Hematopoietic multipotent progenitor cell treated with erythropoietin and hydrocortisone succinate and interleukin-3 and kit ligand, for 8 days (in vitro differentiated cells): ENCODE measurements at regions not wholly inside any gene's neighbourhood (a gene's known extent, or its start where the extent isn't known, plus 50 kb on each side); places are given as distances from the start of the nearest gene placed in this dataset.
"Not testable (repeated sequence)": the region's sequence is repeated elsewhere in the genome, so short reads cannot be mapped to it uniquely, and the experiment has no call there.

ENCODE experiments used
- DNase-seq: peaks from one replicate; pipeline ENCODE4 v3.0.0-alpha.2; 2015

DNA sequence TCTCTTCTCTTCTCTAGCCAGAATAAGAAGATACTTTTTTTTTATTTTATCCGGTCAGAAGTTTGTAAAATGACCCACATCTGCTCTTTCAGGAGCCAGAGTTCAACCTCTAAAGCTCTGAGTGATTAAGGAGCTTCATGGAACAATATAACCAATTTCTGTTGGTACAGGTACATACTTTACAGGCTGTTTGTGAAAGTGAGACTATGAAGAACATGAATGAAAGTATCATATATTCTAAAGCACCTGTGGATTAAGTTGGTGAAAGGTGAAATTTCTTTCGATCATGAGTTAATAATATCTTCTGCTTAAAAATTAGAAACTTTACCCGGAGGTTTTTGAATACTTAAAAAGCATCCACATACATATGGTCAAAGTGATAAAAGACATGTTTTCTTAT is 65.2 kb downstream of the DMRT2 start:
- DNase-seq, result no peak

DNA sequence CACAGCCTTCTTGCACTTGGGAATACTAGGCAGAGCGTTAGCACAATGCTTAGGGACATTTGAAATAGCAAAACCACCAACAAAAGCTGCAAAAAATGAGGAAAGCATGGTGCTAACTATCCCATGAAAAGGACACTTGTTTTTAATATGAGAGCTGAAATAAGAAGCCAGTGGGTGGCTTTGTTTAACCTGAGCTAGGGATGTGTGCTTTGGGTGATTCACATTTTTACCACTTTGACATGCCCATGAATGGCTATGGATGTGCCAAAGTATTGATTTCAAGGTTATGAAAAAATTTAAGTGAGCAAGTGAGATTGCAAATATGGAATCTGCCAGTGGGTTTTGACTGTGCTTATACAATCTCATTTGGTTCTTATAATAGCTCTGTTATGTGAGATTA is 67.3 kb downstream of the DMRT2 start:
- no peak for DNase-seq

DNA sequence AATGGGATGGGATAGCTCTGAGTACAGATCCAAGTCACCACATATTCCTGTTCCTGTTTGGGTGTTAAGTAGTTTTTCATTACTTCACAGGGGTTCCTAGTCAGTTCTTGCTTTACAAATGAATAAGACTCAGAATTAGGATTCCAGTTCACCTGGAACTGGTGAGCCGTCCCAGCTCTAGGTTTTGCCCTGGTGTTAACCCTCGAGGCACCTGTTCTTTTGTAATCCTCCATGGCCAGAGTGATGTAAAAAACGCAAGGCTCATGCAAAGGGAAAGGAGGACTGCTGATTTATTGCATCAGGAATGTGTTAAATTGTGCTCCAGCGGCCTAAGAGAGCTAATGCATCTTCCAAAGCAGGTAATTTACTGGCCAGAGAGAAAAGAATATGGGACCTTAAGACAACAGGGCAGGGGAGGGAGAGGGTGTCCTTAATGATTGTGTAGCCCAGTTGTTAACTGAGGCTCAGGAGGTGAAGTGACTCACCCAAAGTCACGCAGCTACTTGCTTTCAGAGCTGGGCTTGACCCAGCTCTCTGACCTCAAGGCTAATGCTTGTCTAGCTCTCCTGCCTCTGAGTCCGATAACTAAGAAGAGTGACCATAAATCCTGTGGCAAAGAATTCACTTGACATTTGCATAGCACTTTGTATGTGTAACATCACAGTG is 70.5 kb downstream of the DMRT2 start:
- no peak for DNase-seq

DNA sequence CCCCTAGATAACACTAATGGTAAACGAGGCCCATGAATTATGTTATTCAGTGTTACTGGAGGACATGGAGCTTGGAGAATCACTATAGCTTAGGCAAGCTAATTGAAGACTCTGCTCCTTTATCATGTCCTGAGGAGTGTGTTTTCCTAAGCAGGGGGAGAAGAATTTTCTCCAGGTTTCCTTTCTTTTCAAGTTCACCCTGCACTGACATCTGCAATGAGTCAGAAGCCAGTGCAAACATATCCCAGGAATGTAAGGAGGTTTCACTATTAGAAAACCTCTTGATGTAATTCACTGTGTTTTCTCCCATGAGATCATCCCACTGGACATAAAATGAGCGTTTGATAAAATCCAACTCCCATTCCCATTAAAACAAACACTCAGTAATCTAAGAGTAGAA is 75.6 kb downstream of the DMRT2 start:
- no peak for DNase-seq

DNA sequence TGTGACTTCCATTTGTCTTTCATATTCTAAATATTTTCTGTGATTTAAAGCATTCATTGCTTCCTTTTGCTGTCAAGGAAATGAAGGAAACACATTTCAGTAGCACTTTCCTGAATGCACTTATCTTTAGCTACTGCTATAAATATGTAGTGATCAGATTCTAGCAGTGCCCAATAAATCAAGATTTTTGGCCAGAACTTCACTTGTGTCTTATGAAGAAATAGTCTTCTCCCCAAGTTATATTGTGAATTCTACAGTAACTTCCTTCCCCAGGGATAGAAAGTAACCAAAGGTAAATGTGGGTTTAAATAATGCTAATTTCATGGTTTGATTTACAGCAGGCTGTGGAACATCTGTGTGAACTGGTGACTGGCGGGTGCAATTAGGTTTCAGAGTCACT is 77.9 kb downstream of the DMRT2 start:
- DNase-seq, result no peak

DNA sequence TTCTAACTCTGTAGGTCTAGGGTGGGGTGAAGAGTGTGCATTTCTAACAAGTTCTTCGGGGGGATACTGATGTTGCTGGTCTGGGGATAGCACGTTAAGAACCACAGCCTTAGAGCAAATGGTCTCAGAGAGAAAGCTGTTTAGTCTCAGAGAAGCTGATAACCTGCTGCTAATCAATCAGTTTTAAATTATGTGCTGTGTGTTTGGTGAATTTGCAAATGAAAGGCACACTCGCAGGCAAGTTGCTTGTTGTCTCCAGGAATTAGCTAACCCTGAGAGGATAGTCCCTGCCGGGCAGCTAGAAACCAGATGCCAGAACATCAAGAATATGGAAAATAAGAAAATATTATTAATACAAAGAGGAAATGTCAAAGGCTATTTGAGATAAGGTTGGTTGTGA is 79.2 kb downstream of the DMRT2 start:
- DNase-seq, result no peak

DNA sequence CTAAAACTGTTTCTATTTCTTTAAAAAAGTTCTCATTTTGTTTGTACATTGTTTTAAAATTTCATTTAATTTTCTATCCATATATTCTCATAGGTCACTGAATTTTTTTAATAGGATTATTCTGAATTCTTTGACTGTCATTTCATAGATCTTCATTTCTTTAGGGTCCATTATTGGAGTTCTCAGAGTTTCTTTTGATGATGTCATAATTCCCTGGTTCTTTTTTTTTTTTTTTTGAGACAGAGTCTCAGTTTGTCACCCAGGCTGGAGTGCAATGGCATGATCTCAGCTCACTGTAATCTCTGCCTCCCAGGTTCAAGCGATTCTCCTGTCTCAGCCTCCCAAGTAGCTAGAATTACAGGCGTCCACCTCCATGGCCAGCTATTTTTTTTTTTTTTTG is 89.9 kb downstream of the DMRT2 start:
- DNase-seq, result no peak

DNA sequence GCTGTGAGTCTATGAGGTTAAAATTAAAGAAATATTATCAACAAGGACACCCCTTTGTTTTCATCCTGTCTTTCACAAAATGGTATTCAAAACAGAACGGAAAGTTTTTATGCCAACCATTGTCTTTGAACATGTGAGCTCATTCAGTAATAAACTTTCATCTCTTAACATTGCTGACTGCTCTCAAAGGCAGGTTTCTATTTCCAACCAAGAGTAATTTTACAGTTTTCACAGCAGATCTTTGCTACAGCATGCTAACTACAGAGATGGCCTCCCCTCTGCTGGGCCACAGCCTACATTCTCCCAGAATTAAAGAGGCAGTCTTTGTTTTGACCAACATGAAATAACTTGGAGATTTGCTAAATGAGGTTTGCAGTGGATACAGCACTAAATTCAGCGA is 101.5 kb downstream of the DMRT2 start:
- DNase-seq, result no peak

DNA sequence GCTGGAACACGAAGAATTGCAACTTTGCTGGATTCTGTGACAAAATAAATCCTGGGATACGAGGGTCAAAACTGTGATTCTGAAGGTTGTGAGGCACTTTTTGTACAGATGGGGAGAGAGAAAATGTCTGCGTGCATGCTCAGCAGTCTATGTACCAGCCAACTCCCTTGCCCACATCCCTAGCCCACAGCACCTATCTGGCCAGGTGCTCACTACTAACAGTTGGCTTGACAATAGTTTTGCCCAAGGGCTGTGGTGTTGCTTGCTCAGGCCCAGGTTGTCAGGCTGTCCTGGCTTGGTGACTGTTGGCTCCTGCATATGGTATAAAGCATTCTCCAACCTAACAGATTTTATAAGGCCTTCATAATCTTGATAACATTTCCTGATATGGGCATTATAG is 102.0 kb downstream of the DMRT2 start:
- DNase-seq, result no peak

DNA sequence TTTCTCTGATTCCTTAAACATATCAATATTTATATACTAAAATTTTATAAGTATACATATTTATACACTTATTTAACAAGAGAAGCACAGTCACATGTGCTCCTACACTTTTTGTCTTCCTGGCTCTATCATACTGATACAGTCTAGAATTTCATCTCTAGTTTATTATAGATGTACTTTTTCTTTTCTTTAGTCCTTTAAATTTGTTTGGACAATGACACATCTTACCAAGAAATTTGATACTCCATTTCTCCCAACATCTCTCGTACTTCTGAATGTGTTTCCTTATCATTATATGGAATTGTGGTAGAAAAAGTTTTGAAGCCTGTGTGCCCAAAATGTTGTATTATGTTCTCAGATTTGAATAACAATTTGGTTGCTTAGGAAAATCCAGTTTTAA is 104.6 kb downstream of the DMRT2 start:
- DNase-seq, result no peak

DNA sequence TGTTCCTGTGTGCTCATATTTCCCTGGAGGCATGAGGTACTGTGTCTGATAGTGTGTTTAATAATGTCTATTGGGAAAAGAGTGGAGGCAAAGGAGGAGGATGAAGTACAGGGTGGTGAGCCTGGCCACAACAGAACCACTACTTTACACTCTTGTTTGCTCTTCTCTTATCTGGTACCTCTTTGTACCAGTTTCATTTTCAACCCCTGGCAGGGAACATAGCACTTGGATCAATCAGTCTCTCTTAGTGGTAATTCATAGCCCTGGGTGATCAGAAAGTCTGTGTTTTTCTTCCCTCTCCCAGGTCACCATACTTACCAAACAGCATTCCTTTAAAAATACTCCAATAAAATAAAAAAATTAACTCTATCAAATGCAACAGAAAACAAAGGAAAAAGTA is 105.4 kb downstream of the DMRT2 start:
- DNase-seq, result no peak

DNA sequence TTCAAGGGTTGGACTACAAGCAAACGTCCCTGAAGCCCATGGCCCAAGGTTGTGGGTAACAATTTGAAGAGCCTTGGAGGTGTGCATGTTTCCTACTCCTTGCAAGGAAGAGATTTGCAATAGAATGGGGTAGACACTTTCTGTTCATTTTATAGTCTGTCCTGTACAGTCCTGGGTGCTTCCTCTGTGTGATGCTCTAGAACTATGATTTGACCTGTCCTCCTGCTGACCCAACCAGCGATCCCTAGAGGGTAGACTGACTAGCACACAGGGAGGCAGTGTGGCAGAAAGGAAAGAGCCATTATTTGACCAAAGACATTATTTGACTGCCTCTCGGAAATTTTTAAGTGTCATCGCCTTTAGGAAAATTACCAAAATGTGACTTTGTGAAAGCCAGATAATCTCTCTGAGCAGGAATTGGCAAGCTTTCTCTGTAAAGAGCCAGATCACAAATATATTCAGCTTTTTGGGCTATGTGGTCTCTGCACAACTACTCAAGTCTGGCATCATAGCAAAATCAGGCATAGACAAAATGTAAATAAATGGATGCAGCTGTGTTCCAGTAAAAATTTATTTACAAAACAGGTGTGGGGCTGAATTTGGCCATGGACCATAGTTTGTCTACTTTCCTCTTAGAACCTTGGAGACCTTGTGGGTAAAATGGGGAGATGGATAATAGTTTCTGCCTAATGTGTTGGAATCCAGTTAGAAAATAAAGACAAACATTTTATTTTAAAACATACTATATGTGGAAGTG is 106.8 kb downstream of the DMRT2 start:
- no peak for DNase-seq

DNA sequence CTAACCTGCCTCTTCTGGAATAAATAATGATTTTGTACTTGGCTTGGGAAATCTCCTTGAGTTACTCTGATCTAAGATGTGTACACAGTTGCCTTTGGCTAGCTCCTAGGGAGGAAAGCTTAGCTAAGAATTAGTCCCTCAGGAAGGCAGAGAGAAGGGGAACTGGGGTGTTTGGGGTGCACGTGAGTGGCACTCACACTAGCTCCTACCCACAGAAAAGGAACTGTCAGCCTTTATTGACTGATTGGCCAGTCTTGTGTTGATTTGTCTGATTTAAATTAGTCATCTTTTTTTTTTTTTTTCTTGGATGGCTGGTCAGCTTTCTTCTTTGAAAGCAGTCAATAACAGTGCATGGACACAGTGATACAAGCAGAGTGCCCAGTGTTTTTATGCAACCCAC is 107.7 kb downstream of the DMRT2 start:
- DNase-seq, result no peak

DNA sequence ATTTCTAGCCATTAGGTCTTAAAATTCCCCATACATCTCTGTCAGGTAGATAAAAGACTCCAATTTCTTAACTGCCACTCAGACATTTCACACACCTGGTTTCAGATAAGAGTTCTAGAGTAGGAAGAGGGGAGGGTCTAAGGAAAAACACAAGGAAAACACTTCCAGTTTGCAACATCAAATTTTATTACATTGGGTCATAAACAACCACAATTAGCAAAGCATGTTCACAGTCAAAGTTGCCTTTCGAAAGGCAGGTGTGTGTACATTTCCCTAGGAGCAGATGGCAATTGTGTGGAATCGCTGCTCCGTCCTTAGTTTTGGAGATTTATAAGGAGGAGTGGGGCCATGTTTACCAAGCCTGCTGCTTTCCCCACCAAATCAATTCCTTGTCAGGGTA is 120.8 kb downstream of the DMRT2 start:
- DNase-seq, result no peak

DNA sequence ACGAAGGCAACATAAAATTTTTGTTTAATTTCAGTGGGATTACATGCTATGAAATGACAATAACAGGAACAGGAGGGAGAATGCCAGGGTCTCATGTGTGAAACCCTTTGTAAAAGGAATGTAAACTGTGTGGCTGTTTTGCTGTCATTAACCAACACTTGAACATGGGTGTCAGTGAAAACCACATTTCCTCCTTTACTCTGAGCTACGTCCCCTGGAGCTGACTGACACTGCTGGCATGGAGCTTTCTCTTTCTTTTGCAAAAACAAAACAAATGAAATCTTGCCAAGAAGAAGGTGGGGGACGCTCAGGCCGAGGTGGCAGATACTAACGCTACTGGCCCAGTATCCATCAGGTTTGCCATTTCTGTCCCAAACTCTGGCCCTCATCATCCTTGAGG is 121.4 kb downstream of the DMRT2 start:
- no peak for DNase-seq

DNA sequence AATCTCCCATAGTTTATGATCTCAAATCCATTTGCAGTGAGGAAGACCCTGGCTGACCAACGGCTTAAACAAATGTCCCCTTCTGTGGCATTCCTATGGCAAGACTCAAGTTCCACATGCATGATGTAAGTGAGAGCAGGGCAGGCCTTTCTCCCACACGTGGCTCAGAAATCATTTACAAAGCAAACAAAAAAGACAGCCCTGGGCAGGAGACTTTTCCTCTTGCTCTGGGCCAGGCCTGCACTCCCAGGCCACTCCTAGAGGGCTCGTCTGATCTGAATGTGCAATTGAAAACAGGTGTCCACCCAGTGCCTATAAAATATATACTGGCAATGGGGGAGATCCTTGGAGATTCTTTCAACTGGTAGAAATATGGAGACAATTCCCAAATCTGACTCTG is 123.1 kb downstream of the DMRT2 start:
- DNase-seq, result no peak

DNA sequence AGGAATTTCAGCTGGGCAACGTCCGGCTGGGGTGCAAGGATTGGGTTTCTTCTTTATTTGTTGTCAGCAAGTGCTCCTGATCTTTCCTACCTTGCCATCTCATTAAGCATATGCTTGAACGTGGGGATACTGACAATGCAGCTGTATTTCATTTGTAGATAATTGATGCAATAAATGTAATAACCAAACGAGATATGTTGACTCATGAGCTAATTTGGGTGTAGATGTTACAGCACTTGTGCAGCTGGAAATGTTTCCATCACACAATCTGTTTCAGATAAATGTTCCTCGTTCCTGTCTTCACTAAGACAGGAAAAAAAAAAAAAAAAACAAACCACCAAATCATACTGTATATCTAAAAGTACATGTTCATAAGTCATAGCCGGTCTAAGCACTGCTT is 123.8 kb downstream of the DMRT2 start:
- DNase-seq, result no peak

DNA sequence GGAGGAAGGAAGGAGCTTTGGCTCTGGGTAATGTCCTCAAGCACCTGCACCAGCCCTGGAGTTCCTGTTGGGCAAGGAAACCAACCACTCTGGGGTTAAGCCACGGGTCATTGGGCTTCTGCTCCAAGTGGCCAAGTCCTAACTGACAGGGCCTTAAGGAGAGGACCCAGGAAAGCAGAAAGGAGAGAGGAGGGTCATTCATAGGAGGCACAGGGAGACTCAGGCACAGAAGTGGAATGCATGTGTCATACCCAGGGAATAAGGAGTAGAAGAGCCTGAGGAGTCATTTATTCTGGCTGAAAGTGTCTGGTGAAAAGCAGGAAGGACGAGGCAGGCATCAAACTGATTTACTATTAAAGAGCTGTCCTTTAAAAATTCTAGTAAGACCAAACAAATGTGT is 129.2 kb downstream of the DMRT2 start:
- DNase-seq, result no peak

DNA sequence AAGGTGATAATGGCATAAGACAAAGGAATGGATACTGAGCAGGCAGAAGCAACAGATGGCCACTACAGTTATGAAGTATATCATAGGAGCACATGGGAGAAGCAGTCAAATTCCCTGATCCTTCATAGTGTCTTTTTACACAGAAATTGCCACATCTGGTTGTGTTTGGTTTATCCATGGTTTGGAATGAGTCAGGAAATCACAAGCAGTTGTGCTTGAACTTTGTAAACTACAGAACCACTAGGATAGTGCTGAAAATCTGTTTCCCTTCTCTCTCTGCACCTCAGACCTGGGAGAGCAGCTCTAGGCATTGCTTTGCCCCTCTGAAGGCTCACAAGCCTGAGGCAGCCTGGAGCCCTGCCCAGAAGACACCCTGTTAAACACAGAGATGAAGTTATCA is 134.0 kb downstream of the DMRT2 start:
- DNase-seq, result no peak

DNA sequence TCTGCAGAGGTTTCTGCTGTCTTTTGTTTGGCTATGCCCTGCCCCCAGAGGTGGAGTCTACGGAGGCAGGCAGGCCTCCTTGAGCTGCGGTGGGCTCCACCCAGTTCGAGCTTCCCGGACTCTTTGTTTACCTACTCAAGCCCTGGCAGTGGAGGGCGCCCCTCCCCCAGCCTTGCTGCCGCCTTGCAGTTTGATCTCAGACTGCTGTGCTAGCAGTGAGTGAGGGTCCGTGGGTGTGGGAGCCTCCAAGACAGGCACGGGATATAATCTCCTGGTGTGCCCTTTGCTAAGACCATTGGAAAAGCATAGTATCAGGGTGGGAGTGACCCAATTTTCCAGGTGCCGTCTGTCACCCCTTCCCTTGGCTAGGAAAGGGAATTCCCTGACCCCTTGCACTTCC is 137.0 kb downstream of the DMRT2 start:
- not testable (repeated sequence) for DNase-seq

DNA sequence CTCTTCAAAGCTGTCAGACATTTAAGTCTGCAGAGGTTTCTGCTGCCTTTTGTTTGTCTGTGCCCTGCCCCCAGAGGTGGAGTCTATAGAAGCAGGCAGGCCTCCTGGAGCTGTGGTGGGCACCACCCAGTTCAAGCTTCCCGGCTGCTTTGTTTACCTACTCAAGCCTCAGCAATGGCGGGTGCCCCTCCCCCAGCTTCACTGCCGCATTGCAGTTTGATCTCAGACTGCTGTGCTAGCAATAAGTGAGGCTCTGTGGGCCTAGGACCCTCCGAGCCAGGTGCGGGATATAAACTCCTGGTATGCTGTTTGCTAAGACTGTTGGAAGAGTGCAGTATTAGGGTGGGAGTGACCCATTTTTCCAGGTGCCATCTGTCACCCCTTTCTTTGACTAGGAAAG is 145.5 kb downstream of the DMRT2 start:
- not testable (repeated sequence) for DNase-seq

DNA sequence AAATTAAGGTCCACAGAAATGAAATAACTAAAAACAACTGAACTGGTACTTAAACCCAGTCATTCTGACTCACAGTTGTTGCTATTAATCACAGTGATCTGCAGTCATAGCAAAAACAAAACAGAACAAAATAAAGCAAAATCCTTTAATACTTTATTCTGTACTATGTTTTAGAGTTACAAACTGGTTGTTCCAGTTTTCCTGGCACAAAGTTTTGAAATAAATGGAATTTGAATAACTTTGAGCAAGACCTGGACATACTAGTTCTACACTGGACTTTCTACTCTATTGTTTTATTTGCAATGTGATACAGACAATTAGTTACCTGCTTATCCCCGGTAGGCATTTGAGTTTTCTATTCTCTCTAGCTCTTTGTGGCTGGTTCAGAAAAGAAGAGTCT is 147.9 kb downstream of the DMRT2 start:
- no peak for DNase-seq

DNA sequence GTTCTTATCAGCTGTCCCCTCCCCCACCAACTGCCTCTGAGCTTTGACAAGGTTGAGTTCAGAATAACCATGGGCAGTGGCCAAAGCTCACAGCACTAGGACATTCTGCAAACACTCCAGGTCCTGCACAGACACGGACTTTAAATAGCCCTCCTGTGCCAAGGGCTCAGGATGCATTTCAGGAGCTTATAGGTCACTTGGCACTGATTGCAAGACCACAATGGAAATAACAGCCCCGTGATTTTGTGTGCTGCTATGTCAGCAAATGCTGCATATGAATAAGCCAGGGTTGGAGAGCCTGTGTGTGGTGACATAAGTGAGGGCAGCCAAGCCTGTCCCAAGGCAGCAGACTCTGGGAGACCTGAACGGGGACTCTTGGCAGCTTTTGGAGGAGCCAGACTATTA is 150.7 kb downstream of the DMRT2 start:
- no peak for DNase-seq

DNA sequence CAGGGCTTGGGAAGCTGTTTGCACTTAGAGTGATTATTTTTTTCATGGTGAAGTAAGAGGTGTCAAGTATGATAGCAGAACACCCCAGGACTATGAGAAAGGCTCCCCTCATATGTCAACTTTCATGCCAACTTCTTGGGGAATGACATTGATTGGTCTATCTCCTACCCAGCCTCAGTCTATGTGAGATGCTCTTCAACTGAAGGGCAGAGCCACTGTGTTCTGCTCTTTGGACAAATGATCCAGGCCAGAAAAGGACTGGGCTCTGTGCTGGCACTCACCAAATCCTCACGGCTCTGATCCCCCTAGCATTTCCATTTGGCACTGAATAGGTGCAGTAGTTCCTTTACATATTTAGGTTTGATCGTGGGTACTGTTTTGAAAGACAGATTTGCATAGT is 151.1 kb downstream of the DMRT2 start:
- no peak for DNase-seq

DNA sequence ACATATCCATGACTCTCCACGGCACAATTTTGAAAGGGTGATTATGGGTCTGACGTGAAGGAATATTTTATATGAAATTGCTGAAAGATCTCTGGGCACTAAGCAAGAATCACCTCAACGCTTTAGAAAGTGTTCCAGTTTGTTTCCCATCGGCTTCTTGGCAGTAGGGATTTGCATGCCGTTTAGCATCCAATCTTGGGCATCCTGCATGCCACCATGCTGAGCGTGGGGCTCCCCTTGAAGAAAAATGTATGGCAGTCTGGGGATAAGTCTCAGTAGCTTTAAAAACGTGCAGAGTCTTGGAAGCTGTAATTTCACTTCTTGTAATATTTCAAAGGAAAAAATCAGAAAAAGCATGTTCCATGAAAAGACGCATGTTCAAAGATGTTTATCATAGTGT is 151.7 kb downstream of the DMRT2 start:
- DNase-seq, result no peak
